ENCODE measurements at regions not wholly inside any gene's neighbourhood (a gene's known extent, or its start where the extent isn't known, plus 50 kb on each side); places are given as distances from the start of the nearest gene placed in this dataset.

GRCh38 chr3:148202386-148202785 lies 495.3 kb upstream of the AGTR1 start:
- Mint-ChIP-seq H3K4me3 (no peak overlapping the region), H3K36me3 (ENCODE audit: low read depth) (no peaks in the 10 kb centered on the region), H3K9me3 (no peaks in the 10 kb centered on the region), H3K4me1 (peaks cover 9% of the 10 kb centered on the region), H3K27me3 (ENCODE audit: insufficient read depth, low read depth, poor library complexity) (no peaks in the 10 kb centered on the region), H3K27ac (no peak overlapping the region)
- DNase-seq (ENCODE audit: low spot score) (no peak), ATAC-seq (no peak)
- no peaks in the 10 kb centered on the region for H3K9me2 ChIP-seq (ENCODE audit: insufficient read depth)
- H3K27me3 ChIP-seq (ENCODE audit: insufficient read depth), result no peaks in the 10 kb centered on the region
- H3K27ac ChIP-seq (ENCODE audit: low read depth), result no peak overlapping the region
- H3K4me2 ChIP-seq, result no peak overlapping the region
- no peaks in the 10 kb centered on the region for H3K36me3 ChIP-seq (ENCODE audit: insufficient read depth)
- no peak for TF ChIP-seq POLR2AphosphoS5 (IDR thresholded peaks at IDR 0.05; ENCODE audit: low read depth)
- no peak for TF ChIP-seq ZNF114 (CRISPR knock-in tag; IDR thresholded peaks at IDR 0.05)
- no peak for TF ChIP-seq CREB1 (CRISPR knock-in tag; IDR thresholded peaks at IDR 0.05; ENCODE audit: low read depth)
- TF ChIP-seq STAT1 (IDR thresholded peaks at IDR 0.05; ENCODE audit: unreplicated experiment), result no peak
- no peak for TF ChIP-seq CTCF (conservative IDR thresholded peaks at IDR 0.05; ENCODE audit: low read depth in 2 of 2)
- no peak for TF ChIP-seq EZH2 (IDR thresholded peaks at IDR 0.05; ENCODE audit: low read depth, unreplicated experiment)
- no peak for TF ChIP-seq ZNF331 (CRISPR knock-in tag; IDR thresholded peaks at IDR 0.05; ENCODE audit: low read depth)
- no peak for TF ChIP-seq JUNB (IDR thresholded peaks at IDR 0.05; ENCODE audit: unreplicated experiment)
- TF ChIP-seq EZH2phosphoT487 (IDR thresholded peaks at IDR 0.05; ENCODE audit: unreplicated experiment), result no peak
- TF ChIP-seq NANOG (IDR thresholded peaks at IDR 0.05; ENCODE audit: borderline replicate concordance), result no peak
- H4K20me1 ChIP-seq (replicated peaks; ENCODE audit: insufficient read depth), result no peaks in the 10 kb centered on the region
- no peaks in the 10 kb centered on the region for H3K4me1 ChIP-seq (ENCODE audit: insufficient read depth)
- H3F3A ChIP-seq (replicated peaks; ENCODE audit: low read depth), result no peaks in the 10 kb centered on the region
- H2AFZ ChIP-seq, result no peak overlapping the region
- H3K4me3 ChIP-seq, result no peak overlapping the region
- H3K79me2 ChIP-seq (replicated peaks; ENCODE audit: insufficient read depth), result no peaks in the 10 kb centered on the region

GRCh38 chr3:148203297-148204010 lies 494.2 kb upstream of the AGTR1 start:
- H3K4me2 ChIP-seq, result no peak overlapping the region
- H4K20me1 ChIP-seq (replicated peaks; ENCODE audit: insufficient read depth), result no peaks in the 10 kb centered on the region
- no peaks in the 10 kb centered on the region for H3K36me3 Mint-ChIP-seq (ENCODE audit: low read depth)
- H3K27ac Mint-ChIP-seq, result peak overlapping the region; percentile 79
- H3K27me3 Mint-ChIP-seq (ENCODE audit: insufficient read depth, low read depth, poor library complexity), result no peaks in the 10 kb centered on the region
- H3K27me3 ChIP-seq (ENCODE audit: insufficient read depth), result no peaks in the 10 kb centered on the region
- H2AFZ ChIP-seq, result peak overlapping the region; percentile 87
- no peak overlapping the region; the same call in 1 of the 2 replicates for H3K27ac ChIP-seq (ENCODE audit: low read depth)
- no peak overlapping the region for H3K4me3 ChIP-seq
- peaks cover 20% of the 10 kb centered on the region for H3K4me1 Mint-ChIP-seq
- no peaks in the 10 kb centered on the region for H3K36me3 ChIP-seq (ENCODE audit: insufficient read depth)
- no peaks in the 10 kb centered on the region for H3K9me3 Mint-ChIP-seq
- DNase-seq (ENCODE audit: low spot score), result no peak
- peak; percentile 30; the same call in 1 of the 3 replicates for ATAC-seq
- no peak for TF ChIP-seq STAT1 (IDR thresholded peaks at IDR 0.05; ENCODE audit: unreplicated experiment)
- TF ChIP-seq ZNF462 (CRISPR knock-in tag; IDR thresholded peaks at IDR 0.05), result no peak
- peaks cover 6% of the 10 kb centered on the region; the same call in 1 of the 2 replicates for H3K4me1 ChIP-seq (ENCODE audit: insufficient read depth)
- no peaks in the 10 kb centered on the region for H3K9me2 ChIP-seq (ENCODE audit: insufficient read depth)
- no peak overlapping the region for H3K4me3 Mint-ChIP-seq
- no peaks in the 10 kb centered on the region for H3K79me2 ChIP-seq (replicated peaks; ENCODE audit: insufficient read depth)
- no peaks in the 10 kb centered on the region for H3F3A ChIP-seq (replicated peaks; ENCODE audit: low read depth)

Measured in GM23338 (cell line).